ENCODE measurements at regions not wholly inside any gene's neighbourhood (a gene's known extent, or its start where the extent isn't known, plus 50 kb on each side); places are given as distances from the start of the nearest gene placed in this dataset.

DNA sequence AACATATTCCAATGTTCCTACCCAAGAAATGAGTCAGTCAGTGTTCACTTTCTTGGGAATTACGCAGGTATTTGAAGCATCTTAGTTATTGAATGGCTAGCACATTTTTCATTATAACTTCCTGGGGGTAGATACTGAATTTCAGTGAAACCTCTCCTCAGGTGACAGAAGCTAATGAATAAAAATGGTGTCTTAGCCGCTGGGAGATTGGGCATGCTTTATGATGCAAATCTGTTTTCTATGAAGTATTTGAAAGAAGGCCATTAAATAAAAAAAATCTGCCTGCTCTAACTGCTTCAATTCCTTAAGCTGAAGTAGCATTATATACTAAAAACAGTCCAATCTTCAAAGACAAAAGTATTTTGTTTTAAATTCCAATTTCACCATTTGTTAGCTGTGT is 132.8 kb upstream of the CYRIA start:
- no peak for DNase-seq (ENCODE audit: low read depth, low spot score)
- H3K27ac ChIP-seq (ENCODE audit: low read depth, low read length) = no peak overlapping the region
- CTCF ChIA-PET = no interaction called here
- POLR2A ChIA-PET = no interaction called here
- H3K4me3 ChIP-seq (ENCODE audit: low read depth, low read length) = no peak overlapping the region
- TF ChIP-seq, protein P1, sequence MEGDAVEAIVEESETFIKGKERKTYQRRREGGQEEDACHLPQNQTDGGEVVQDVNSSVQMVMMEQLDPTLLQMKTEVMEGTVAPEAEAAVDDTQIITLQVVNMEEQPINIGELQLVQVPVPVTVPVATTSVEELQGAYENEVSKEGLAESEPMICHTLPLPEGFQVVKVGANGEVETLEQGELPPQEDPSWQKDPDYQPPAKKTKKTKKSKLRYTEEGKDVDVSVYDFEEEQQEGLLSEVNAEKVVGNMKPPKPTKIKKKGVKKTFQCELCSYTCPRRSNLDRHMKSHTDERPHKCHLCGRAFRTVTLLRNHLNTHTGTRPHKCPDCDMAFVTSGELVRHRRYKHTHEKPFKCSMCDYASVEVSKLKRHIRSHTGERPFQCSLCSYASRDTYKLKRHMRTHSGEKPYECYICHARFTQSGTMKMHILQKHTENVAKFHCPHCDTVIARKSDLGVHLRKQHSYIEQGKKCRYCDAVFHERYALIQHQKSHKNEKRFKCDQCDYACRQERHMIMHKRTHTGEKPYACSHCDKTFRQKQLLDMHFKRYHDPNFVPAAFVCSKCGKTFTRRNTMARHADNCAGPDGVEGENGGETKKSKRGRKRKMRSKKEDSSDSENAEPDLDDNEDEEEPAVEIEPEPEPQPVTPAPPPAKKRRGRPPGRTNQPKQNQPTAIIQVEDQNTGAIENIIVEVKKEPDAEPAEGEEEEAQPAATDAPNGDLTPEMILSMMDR (IDR thresholded peaks at IDR 0.05; ENCODE audit: low read depth, low read length) = no peak
- no peaks in the 10 kb centered on the region for H3K9me3 ChIP-seq (ENCODE audit: control insufficient read depth, insufficient read depth, low read length)
- H3K27me3 ChIP-seq (ENCODE audit: control insufficient read depth, insufficient read depth, low read length) = no peaks in the 10 kb centered on the region

DNA sequence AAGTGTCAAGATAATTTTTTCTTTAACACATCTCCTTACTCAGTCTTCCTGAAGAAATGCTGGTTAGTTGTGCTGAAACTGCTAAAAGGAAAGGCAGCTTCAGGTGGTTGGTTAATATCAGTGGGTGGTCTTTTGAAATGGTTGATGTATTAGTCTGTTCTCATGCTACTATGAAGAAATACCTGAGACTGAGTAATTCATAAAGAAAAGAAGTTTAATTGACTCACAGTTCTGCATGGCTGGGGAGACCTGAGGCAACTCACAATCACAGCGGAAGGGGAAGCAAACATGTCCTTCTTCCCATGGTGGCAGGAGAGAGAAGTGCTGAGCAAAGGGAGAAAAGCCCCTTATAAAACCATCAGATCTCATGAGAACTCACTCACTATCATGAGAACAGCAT is 125.9 kb upstream of the CYRIA start:
- no peaks in the 10 kb centered on the region for H3K27me3 ChIP-seq (ENCODE audit: control insufficient read depth, insufficient read depth, low read length)
- no peak overlapping the region for H3K4me3 ChIP-seq (ENCODE audit: low read depth, low read length)
- no peaks in the 10 kb centered on the region for H3K9me3 ChIP-seq (ENCODE audit: control insufficient read depth, insufficient read depth, low read length)
- DNase-seq (ENCODE audit: low read depth, low spot score) = no peak
- TF ChIP-seq, protein P1 (IDR thresholded peaks at IDR 0.05; ENCODE audit: low read depth, low read length) = no peak
- ChIA-PET POLR2A (no interaction called here), CTCF (no interaction called here)
- no peak overlapping the region for H3K27ac ChIP-seq (ENCODE audit: low read depth, low read length)

DNA sequence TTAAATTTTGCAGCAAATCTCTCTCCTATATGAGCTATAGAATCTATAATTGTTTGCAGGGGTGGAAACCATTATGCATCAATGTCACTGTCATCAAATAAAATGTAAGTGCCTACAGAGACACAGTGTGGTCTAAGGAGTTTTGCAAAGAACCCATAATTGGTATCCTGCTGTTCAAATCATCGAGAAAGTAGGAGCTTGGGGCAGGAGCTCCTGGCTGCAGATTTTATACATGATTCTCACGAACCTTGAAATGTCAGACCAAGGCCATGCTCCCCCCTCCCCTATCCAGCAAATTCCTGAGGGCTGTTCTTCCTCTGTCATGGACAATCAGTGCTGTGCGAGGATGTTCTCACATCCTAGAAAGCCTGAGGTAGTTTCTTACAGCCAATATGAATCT is 119.5 kb upstream of the CYRIA start:
- CTCF ChIA-PET = interaction anchor here (1.6 kb wide), 1 partner anchor 13 kb away, joined by 3 read pairs; no protein-coding TSS in a partner anchor
- POLR2A ChIA-PET = no interaction called here

DNA sequence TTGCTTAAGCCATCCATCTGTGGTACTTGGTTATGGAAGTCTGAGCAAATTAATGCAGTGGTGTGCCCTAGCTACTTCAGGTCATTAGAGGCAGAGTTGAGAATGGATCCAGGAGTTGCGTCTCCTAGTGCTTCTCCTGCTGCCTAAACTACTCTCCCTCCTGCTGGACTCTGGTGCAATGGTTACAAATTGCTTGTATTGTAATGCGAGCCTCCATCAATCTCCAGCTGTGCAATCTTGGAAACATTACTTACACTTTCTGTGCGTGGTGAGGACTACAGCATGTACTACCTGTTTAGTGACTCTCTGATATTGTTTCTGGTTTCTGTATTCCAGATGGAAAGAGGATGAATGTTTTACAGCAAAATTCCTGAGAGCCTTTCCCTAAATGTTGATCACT is 119.0 kb upstream of the CYRIA start:
- POLR2A ChIA-PET = no interaction called here
- TF ChIP-seq, protein P1 (IDR thresholded peaks at IDR 0.05; ENCODE audit: low read depth, low read length) = no peak
- CTCF ChIA-PET = interaction anchor here (1.6 kb wide), 1 partner anchor 12 kb away, joined by 3 read pairs; no protein-coding TSS in a partner anchor

More for the DNA sequence above, 119.5 kb upstream of the CYRIA start:
- TF ChIP-seq, protein P1 (IDR thresholded peaks at IDR 0.05; ENCODE audit: low read depth, low read length) = no peak
- Histone ChIP-seq H3K9me3 (ENCODE audit: control insufficient read depth, insufficient read depth, low read length) (no peaks in the 10 kb centered on the region), H3K27ac (ENCODE audit: low read depth, low read length) (no peak overlapping the region), H3K27me3 (ENCODE audit: control insufficient read depth, insufficient read depth, low read length) (no peaks in the 10 kb centered on the region), H3K4me3 (ENCODE audit: low read depth, low read length) (no peak overlapping the region)
- DNase-seq (ENCODE audit: low read depth, low spot score) = no peak

DNA sequence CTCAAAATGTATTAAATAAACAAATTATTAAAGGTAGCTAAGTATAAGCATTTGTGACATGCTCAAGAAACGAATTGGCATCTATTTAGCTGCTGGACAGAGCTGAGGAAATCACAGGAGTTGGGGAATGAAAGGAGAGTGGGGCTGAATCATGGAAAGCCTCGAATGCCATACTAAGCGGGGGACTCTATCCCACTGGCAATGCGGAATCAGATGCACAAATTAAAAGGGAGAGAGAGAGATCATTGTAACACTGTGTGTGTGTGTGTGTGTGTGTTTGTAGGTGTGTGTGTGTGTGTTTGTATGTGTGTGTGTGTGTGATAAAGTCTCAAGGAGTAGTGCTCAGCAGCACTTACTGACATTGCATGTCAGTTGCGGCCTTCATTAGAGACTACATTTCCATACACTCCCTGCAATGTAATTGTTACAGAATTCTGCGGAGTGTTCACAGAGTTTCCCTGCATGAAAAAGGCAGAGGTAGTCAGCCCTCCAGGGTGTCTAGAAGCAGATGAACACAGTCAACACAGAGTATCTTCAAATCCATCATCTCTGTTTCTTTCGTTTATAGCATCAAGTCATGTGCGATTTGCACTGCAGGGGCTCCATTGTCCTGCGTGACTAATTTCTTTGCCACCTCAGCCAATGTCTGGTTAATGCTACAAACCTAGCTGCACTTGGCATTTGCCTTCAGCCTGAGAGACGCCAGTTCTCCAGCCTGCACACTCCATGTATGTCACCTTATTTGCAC is 111.7 kb upstream of the CYRIA start:
- Histone ChIP-seq H3K9me3 (ENCODE audit: control insufficient read depth, insufficient read depth, low read length) (no peaks in the 10 kb centered on the region), H3K4me3 (ENCODE audit: low read depth, low read length) (no peak overlapping the region), H3K27ac (ENCODE audit: low read depth, low read length) (no peak overlapping the region), H3K27me3 (ENCODE audit: control insufficient read depth, insufficient read depth, low read length) (no peaks in the 10 kb centered on the region)
- POLR2A ChIA-PET = no interaction called here
- DNase-seq (ENCODE audit: low read depth, low spot score) = no peak
- CTCF ChIA-PET = interaction anchor here (1.2 kb wide), 1 partner anchor 20 kb away, joined by 3 read pairs; no protein-coding TSS in a partner anchor
- TF ChIP-seq, protein P1 (IDR thresholded peaks at IDR 0.05; ENCODE audit: low read depth, low read length) = no peak

More for the DNA sequence above, 119.0 kb upstream of the CYRIA start:
- H3K27ac ChIP-seq (ENCODE audit: low read depth, low read length) = no peak overlapping the region
- no peaks in the 10 kb centered on the region for H3K27me3 ChIP-seq (ENCODE audit: control insufficient read depth, insufficient read depth, low read length)
- no peaks in the 10 kb centered on the region for H3K9me3 ChIP-seq (ENCODE audit: control insufficient read depth, insufficient read depth, low read length)
- H3K4me3 ChIP-seq (ENCODE audit: low read depth, low read length) = no peak overlapping the region
- DNase-seq (ENCODE audit: low read depth, low spot score) = no peak

All from AG04450 (cell line).